GM12878 (cell line): ENCODE measurements at regions not wholly inside any gene's neighbourhood (a gene's known extent, or its start where the extent isn't known, plus 50 kb on each side); places are given as distances from the start of the nearest gene placed in this dataset.

Source experiments
- ATAC-seq: fragments of 200-7000 bp; cut with Tn5 transposase; 3 replicates; pipeline ENCODE4 v1.9.1; 2020; ENCODE audit warnings: mild to moderate bottlenecking, moderate library complexity
- BruUV-seq: library from RNA; stranded (reverse); fragments of 400-500 nt; replicated peaks from 2 replicates; lab custom pipeline; 2021; lab: Mats Ljungman, UMichigan
- CTCF ChIA-PET: fragments of 300-600 bp; sonication (Branson Sonifier 250); formaldehyde crosslinking; extraction: SDS; loops from one replicate; lab custom pipeline; 2021; ENCODE audit warnings: inconsistent platforms; lab: Yijun Ruan, JAX
- POLR2A ChIA-PET: fragments of 350-600 bp; formaldehyde crosslinking; extraction: SDS; loops from one replicate; lab custom pipeline; 2021; ENCODE audit warnings: inconsistent platforms; lab: Charles Lee
- RAD21 ChIA-PET: fragments of 300-600 bp; sonication (Branson Sonifier 250); formaldehyde crosslinking; loops from one replicate; lab custom pipeline; 2023; ENCODE audit warnings: antibody characterized with exemption; ENCODE audit not compliant: unreplicated experiment; lab: Charles Lee
- SMC1A ChIA-PET: fragments of 300-600 bp; sonication (Branson Sonifier 250); formaldehyde crosslinking; loops from one replicate; lab custom pipeline; 2023; ENCODE audit not compliant: unreplicated experiment, uncharacterized antibody; lab: Charles Lee
- DNase-seq: peaks from one replicate; pipeline ENCODE4 v3.0.0-alpha.2; 2011; ENCODE audit warnings: low read depth, low spot score
- FAIRE-seq: peaks from 3 replicates; lab custom pipeline; 2011; peaks lifted over from hg19 to GRCh38; lab: Jason Lieb, UNC
- H2AFZ ChIP-seq: 2 replicates; pipeline ENCODE4 v1.6.0; 2011; ENCODE audit warnings: low read depth, low read length, control low read depth; ENCODE audit not compliant: control insufficient read depth
- H3K27ac ChIP-seq: 2 replicates; pipeline ENCODE4 v1.5.1; 2011; ENCODE audit warnings: control low read depth; ENCODE audit not compliant: control insufficient read depth, insufficient read depth
- H3K27me3 ChIP-seq, 2 experiments: replicated peaks in 1 of 2; 2 replicates each; pipeline versions ENCODE4 v1.6.0 to v1.6.1; 2011; ENCODE audit warnings: low read length in 1 of 2; ENCODE audit not compliant: control insufficient read depth in 2 of 2, insufficient read depth in 2 of 2
- H3K36me3 ChIP-seq, 2 experiments: 2 replicates each; pipeline ENCODE4 v1.5.1; 2011; ENCODE audit warnings: low read length in 1 of 2; ENCODE audit not compliant: control insufficient read depth in 2 of 2, insufficient read depth in 2 of 2
- H3K4me1 ChIP-seq: 2 replicates; pipeline ENCODE4 v1.6.1; 2011; ENCODE audit warnings: mild to moderate bottlenecking, low read length, moderate library complexity, mixed read lengths; ENCODE audit not compliant: control insufficient read depth, insufficient read depth
- H3K4me2 ChIP-seq: 2 replicates; pipeline ENCODE4 v1.6.0; 2011; ENCODE audit warnings: control low read depth; ENCODE audit not compliant: control insufficient read depth, insufficient read depth
- H3K4me3 ChIP-seq: fragments of 200-600 bp; sonication (generic); 2 replicates; pipeline ENCODE4 v1.5.1; 2016
- H3K79me2 ChIP-seq: 2 replicates; pipeline ENCODE4 v1.6.0; 2011; ENCODE audit warnings: low read length; ENCODE audit not compliant: control insufficient read depth, insufficient read depth
- H3K9ac ChIP-seq: 2 replicates; pipeline ENCODE4 v1.8.0; 2011; ENCODE audit warnings: low read length, control low read depth, mixed read lengths; ENCODE audit not compliant: control insufficient read depth, insufficient read depth
- H3K9me3 ChIP-seq: replicated peaks from 3 replicates; pipeline ENCODE4 v1.5.1; 2011; ENCODE audit warnings: mild to moderate bottlenecking, low read length; ENCODE audit not compliant: control insufficient read depth, insufficient read depth
- H4K20me1 ChIP-seq: 2 replicates; pipeline ENCODE4 v1.6.0; 2011; ENCODE audit not compliant: control insufficient read depth, insufficient read depth
- BCL3 ChIP-seq: IDR thresholded peaks from 2 replicates; pipeline ENCODE4 v1.6.1; 2011; ENCODE audit warnings: borderline replicate concordance, low read depth, mild to moderate bottlenecking, moderate library complexity, low read length; ENCODE audit not compliant: insufficient read depth, poor library complexity, severe bottlenecking
- CHD1 ChIP-seq: IDR thresholded peaks from 2 replicates; pipeline ENCODE4 v1.6.1; 2012; ENCODE audit warnings: low read depth, low read length, improper control_type of control experiment
- E4F1 ChIP-seq: fragments of 450-650 bp; IDR thresholded peaks from 2 replicates; pipeline ENCODE4 v1.6.1; 2018; ENCODE audit warnings: borderline replicate concordance, mild to moderate bottlenecking; ENCODE audit not compliant: partially characterized antibody
- FOS ChIP-seq: IDR thresholded peaks from 3 replicates; pipeline ENCODE4 v1.6.1; 2011; ENCODE audit warnings: borderline replicate concordance; ENCODE audit not compliant: insufficient read length; ENCODE audit errors: extremely low read depth
- FOXK2 ChIP-seq: fragments of 450-650 bp; IDR thresholded peaks from 2 replicates; pipeline ENCODE4 v1.6.1; 2017; ENCODE audit warnings: mild to moderate bottlenecking, moderate library complexity
- FOXM1 ChIP-seq: IDR thresholded peaks from 2 replicates; pipeline ENCODE4 v1.6.1; 2012; ENCODE audit warnings: low read depth, mild to moderate bottlenecking, inconsistent platforms, low read length, moderate library complexity
- MLLT1 ChIP-seq: fragments of 450-650 bp; IDR thresholded peaks from 2 replicates; pipeline ENCODE4 v1.6.1; 2016; ENCODE audit warnings: mild to moderate bottlenecking
- NFIC ChIP-seq: IDR thresholded peaks from 2 replicates; pipeline ENCODE4 v1.6.1; 2012; ENCODE audit warnings: low read depth, mild to moderate bottlenecking, inconsistent platforms, low read length, moderate library complexity
- NR2C1 ChIP-seq: fragments of 450-650 bp; IDR thresholded peaks from 2 replicates; pipeline ENCODE4 v1.6.1; 2017; ENCODE audit warnings: antibody characterized with exemption, mild to moderate bottlenecking, moderate library complexity
- SIN3A ChIP-seq: IDR thresholded peaks from 2 replicates; pipeline ENCODE4 v1.6.1; 2012; ENCODE audit warnings: low read depth, low read length, improper control_type of control experiment
- SMAD5 ChIP-seq: IDR thresholded peaks from 2 replicates; pipeline ENCODE4 v1.6.1; 2016; ENCODE audit warnings: antibody characterized with exemption, low read depth
- SREBF2 ChIP-seq: IDR thresholded peaks from 2 replicates; pipeline ENCODE4 v1.6.1; 2012; ENCODE audit warnings: mild to moderate bottlenecking, low read length
- SRF ChIP-seq, 2 experiments: IDR thresholded peaks; 2 replicates each; pipeline ENCODE4 v1.6.1; 2011; ENCODE audit warnings: low read depth in 2 of 2, low read length in 2 of 2, mild to moderate bottlenecking in 1 of 2, moderate library complexity in 1 of 2
- SUZ12 ChIP-seq: fragments of 200-600 bp; sonication (generic); IDR thresholded peaks from one replicate; pipeline ENCODE4 v1.6.1; 2018; ENCODE audit warnings: antibody characterized with exemption, mild to moderate bottlenecking; ENCODE audit not compliant: unreplicated experiment
- USF2 ChIP-seq: IDR thresholded peaks from 2 replicates; pipeline ENCODE4 v1.6.1; 2011; ENCODE audit warnings: low read depth, low read length, improper control_type of control experiment, borderline replicate concordance
- ZSCAN29 ChIP-seq: fragments of 450-650 bp; IDR thresholded peaks from 2 replicates; pipeline ENCODE4 v1.6.1; 2017; ENCODE audit warnings: mild to moderate bottlenecking, moderate library complexity
- WGBS: methylation state at CpG from one replicate; pipeline ENCODE4 v1.1.6; 2016; ENCODE audit warnings: low lambda C conversion rate; ENCODE audit not compliant: insufficient replicate concordance, insufficient coverage; ENCODE audit errors: missing lambda C conversion rate; 5-methylcytosine and 5-hydroxymethylcytosine counted together
- in situ Hi-C: fragments of 300-500 bp; cut with MboI; formaldehyde crosslinking; loops from 9 replicates; pipeline ENCODE4 v1.14.3; 2018; ENCODE audit warnings: mixed read lengths
- intact Hi-C: fragments of 100-400 bp; cut with micrococcal nuclease; formaldehyde crosslinking; loops from one replicate; pipeline ENCODE4 v1.14.2; 2022; ENCODE audit not compliant: unreplicated experiment

GRCh38 chr6:156440688-156441087 lies 336.5 kb upstream of the ARID1B start (continued):
- no peak for TF ChIP-seq SUZ12
- no peak for TF ChIP-seq BCL3
- no peak for TF ChIP-seq CHD1
- no peak for TF ChIP-seq E4F1
- no peak for TF ChIP-seq NR2C1
- TF ChIP-seq SMAD5, result no peak
- TF ChIP-seq, all 136 proteins: peak for 0

- ChIA-PET SMC1A (interaction anchor here (1.5 kb wide), 1 partner anchor 12 kb away, joined by 4 read pairs; no protein-coding TSS in a partner anchor), CTCF (interaction anchor here (1.5 kb wide), 1 partner anchor 13 kb away, joined by 3 read pairs; no protein-coding TSS in a partner anchor), RAD21 (no interaction called here), POLR2A (interaction anchor here (0.8 kb wide), 1 partner anchor 12 kb away, joined by 3 read pairs; no protein-coding TSS in a partner anchor)
- ATAC-seq, result no peak
- Histone ChIP-seq H2AFZ (no peak overlapping the region), H3K9ac (no peak overlapping the region), H3K4me1 (no peaks in the 10 kb centered on the region), H3K36me3 (no peaks in the 10 kb centered on the region), H4K20me1 (no peaks in the 10 kb centered on the region), H3K4me2 (no peak overlapping the region), H3K9me3 (no peaks in the 10 kb centered on the region; the same call in 2 of the 3 replicates), H3K27ac (no peak overlapping the region), H3K79me2 (no peaks in the 10 kb centered on the region), H3K27me3 (no peaks in the 10 kb centered on the region; a peak in 1 of 4 replicates), H3K4me3 (no peak overlapping the region)
- WGBS, result 28% methylated on average over 10 of the region's 10 CpGs
- in situ Hi-C loops (no loop called here), intact Hi-C loops (no loop called here)
- TF ChIP-seq NFIC, result no peak
- TF ChIP-seq FOS, result no peak
- no peak for TF ChIP-seq FOXK2
- TF ChIP-seq SIN3A, result no peak
- no peak for TF ChIP-seq SRF (IDR thresholded peaks at IDR 0.05; ENCODE audit: low read depth in 2 of 2, low read length in 2 of 2)
- no peak for TF ChIP-seq ZSCAN29
- no peak for TF ChIP-seq MLLT1
- no peak for TF ChIP-seq USF2
- TF ChIP-seq FOXM1, result no peak
- no peak for TF ChIP-seq SREBF2
- no peak for FAIRE-seq
- DNase-seq, result no peak
- no TSS peak for BruUV-seq
Measured at GRCh38 chr6:156438350-156438923, 338.7 kb upstream of the ARID1B start.
